Mammary epithelial cell (primary cell): ENCODE measurements at regions not wholly inside any gene's neighbourhood (a gene's known extent, or its start where the extent isn't known, plus 50 kb on each side); places are given as distances from the start of the nearest gene placed in this dataset.

Experiments
- CTCF ChIP-seq, 2 donors: IDR thresholded peaks in 1 of 2; conservative IDR thresholded peaks in 1 of 2; 2 replicates each; pipeline ENCODE4 v1.5.1; 2011 to 2012; ENCODE audit warnings: inconsistent platforms in 2 of 2, low read length in 2 of 2, mild to moderate bottlenecking in 2 of 2, control low read depth in 1 of 2, low read depth in 1 of 2; ENCODE audit not compliant: insufficient read depth in 1 of 2; ENCODE audit errors: extremely low read depth in 1 of 2
- EZH2 ChIP-seq: IDR thresholded peaks from 2 replicates; pipeline ENCODE4 v1.6.1; 2012; ENCODE audit warnings: low read length, inconsistent platforms, borderline replicate concordance

DNA sequence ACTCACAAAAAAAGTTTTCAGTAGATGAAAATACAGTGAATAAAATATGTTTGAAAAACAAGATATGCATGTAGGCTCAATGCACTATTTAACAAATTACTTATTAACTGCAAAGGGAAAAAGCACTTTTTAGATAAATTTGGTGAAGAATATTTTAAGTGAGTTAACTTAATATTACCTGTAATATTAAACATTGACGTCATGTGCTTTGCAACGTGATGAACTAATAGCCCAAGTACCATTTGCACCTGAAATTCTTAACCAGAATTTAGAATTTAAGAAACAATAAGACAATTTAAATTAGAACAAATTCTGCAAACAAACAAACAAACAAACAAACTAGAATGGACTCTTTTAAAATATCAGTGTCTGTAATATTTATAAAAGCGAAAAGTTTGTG is 659.0 kb upstream of the NOVA1 start:
- TF ChIP-seq CTCF (conservative IDR thresholded peaks at IDR 0.05 in 1 of 2, IDR thresholded peaks at IDR 0.05 in 1 of 2; ENCODE audit: extremely low read depth in 1 of 2, insufficient read depth in 1 of 2, low read depth in 1 of 2, low read length in 2 of 2) (no peak), EZH2 (no peak)
